ENCODE measurements at regions not wholly inside any gene's neighbourhood (a gene's known extent, or its start where the extent isn't known, plus 50 kb on each side); places are given as distances from the start of the nearest gene placed in this dataset.

DNA sequence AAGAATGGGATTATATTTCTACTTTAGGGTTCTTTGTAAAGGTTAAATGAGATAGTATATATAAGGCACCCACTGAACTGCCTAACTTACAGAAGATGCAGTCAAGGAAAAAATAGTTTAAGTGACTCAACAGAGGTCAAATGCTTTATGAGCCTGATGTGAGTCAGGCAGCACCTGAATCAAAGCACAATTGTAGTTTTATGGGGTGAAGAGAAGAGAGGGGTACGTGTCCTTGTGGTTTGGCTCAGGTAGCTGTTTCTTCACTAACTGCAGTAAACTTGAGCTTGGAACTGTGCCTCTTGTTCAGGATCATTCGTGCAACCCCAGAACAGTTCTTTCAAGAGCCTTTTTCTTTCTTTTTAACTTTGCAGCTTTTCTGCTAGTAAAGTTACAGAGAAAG lies 125.2 kb upstream of the SPON1 start:
- TF ChIP-seq, protein P1, sequence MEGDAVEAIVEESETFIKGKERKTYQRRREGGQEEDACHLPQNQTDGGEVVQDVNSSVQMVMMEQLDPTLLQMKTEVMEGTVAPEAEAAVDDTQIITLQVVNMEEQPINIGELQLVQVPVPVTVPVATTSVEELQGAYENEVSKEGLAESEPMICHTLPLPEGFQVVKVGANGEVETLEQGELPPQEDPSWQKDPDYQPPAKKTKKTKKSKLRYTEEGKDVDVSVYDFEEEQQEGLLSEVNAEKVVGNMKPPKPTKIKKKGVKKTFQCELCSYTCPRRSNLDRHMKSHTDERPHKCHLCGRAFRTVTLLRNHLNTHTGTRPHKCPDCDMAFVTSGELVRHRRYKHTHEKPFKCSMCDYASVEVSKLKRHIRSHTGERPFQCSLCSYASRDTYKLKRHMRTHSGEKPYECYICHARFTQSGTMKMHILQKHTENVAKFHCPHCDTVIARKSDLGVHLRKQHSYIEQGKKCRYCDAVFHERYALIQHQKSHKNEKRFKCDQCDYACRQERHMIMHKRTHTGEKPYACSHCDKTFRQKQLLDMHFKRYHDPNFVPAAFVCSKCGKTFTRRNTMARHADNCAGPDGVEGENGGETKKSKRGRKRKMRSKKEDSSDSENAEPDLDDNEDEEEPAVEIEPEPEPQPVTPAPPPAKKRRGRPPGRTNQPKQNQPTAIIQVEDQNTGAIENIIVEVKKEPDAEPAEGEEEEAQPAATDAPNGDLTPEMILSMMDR (conservative IDR thresholded peaks at IDR 0.05; ENCODE audit: low read depth in 2 of 2), result no peak
- TF ChIP-seq EZH2 (IDR thresholded peaks at IDR 0.05; ENCODE audit: low read depth, unreplicated experiment) (no peak), EZH2phosphoT487 (IDR thresholded peaks at IDR 0.05; ENCODE audit: unreplicated experiment) (no peak), ZNF331 (CRISPR knock-in tag; IDR thresholded peaks at IDR 0.05; ENCODE audit: low read depth) (no peak), POLR2AphosphoS5 (IDR thresholded peaks at IDR 0.05; ENCODE audit: low read depth) (no peak), ZNF114 (CRISPR knock-in tag; IDR thresholded peaks at IDR 0.05) (no peak), JUNB (IDR thresholded peaks at IDR 0.05; ENCODE audit: unreplicated experiment) (no peak), CREB1 (CRISPR knock-in tag; IDR thresholded peaks at IDR 0.05; ENCODE audit: low read depth) (no peak), STAT1 (IDR thresholded peaks at IDR 0.05; ENCODE audit: unreplicated experiment) (no peak), NANOG (IDR thresholded peaks at IDR 0.05; ENCODE audit: borderline replicate concordance) (no peak)
- TF ChIP-seq, protein P2, sequence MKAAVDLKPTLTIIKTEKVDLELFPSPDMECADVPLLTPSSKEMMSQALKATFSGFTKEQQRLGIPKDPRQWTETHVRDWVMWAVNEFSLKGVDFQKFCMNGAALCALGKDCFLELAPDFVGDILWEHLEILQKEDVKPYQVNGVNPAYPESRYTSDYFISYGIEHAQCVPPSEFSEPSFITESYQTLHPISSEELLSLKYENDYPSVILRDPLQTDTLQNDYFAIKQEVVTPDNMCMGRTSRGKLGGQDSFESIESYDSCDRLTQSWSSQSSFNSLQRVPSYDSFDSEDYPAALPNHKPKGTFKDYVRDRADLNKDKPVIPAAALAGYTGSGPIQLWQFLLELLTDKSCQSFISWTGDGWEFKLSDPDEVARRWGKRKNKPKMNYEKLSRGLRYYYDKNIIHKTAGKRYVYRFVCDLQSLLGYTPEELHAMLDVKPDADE (IDR thresholded peaks at IDR 0.05), result no peak
- TF ChIP-seq, protein P3, sequence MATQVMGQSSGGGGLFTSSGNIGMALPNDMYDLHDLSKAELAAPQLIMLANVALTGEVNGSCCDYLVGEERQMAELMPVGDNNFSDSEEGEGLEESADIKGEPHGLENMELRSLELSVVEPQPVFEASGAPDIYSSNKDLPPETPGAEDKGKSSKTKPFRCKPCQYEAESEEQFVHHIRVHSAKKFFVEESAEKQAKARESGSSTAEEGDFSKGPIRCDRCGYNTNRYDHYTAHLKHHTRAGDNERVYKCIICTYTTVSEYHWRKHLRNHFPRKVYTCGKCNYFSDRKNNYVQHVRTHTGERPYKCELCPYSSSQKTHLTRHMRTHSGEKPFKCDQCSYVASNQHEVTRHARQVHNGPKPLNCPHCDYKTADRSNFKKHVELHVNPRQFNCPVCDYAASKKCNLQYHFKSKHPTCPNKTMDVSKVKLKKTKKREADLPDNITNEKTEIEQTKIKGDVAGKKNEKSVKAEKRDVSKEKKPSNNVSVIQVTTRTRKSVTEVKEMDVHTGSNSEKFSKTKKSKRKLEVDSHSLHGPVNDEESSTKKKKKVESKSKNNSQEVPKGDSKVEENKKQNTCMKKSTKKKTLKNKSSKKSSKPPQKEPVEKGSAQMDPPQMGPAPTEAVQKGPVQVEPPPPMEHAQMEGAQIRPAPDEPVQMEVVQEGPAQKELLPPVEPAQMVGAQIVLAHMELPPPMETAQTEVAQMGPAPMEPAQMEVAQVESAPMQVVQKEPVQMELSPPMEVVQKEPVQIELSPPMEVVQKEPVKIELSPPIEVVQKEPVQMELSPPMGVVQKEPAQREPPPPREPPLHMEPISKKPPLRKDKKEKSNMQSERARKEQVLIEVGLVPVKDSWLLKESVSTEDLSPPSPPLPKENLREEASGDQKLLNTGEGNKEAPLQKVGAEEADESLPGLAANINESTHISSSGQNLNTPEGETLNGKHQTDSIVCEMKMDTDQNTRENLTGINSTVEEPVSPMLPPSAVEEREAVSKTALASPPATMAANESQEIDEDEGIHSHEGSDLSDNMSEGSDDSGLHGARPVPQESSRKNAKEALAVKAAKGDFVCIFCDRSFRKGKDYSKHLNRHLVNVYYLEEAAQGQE (IDR thresholded peaks at IDR 0.05; ENCODE audit: unreplicated experiment), result no peak
- TF ChIP-seq, protein P4, sequence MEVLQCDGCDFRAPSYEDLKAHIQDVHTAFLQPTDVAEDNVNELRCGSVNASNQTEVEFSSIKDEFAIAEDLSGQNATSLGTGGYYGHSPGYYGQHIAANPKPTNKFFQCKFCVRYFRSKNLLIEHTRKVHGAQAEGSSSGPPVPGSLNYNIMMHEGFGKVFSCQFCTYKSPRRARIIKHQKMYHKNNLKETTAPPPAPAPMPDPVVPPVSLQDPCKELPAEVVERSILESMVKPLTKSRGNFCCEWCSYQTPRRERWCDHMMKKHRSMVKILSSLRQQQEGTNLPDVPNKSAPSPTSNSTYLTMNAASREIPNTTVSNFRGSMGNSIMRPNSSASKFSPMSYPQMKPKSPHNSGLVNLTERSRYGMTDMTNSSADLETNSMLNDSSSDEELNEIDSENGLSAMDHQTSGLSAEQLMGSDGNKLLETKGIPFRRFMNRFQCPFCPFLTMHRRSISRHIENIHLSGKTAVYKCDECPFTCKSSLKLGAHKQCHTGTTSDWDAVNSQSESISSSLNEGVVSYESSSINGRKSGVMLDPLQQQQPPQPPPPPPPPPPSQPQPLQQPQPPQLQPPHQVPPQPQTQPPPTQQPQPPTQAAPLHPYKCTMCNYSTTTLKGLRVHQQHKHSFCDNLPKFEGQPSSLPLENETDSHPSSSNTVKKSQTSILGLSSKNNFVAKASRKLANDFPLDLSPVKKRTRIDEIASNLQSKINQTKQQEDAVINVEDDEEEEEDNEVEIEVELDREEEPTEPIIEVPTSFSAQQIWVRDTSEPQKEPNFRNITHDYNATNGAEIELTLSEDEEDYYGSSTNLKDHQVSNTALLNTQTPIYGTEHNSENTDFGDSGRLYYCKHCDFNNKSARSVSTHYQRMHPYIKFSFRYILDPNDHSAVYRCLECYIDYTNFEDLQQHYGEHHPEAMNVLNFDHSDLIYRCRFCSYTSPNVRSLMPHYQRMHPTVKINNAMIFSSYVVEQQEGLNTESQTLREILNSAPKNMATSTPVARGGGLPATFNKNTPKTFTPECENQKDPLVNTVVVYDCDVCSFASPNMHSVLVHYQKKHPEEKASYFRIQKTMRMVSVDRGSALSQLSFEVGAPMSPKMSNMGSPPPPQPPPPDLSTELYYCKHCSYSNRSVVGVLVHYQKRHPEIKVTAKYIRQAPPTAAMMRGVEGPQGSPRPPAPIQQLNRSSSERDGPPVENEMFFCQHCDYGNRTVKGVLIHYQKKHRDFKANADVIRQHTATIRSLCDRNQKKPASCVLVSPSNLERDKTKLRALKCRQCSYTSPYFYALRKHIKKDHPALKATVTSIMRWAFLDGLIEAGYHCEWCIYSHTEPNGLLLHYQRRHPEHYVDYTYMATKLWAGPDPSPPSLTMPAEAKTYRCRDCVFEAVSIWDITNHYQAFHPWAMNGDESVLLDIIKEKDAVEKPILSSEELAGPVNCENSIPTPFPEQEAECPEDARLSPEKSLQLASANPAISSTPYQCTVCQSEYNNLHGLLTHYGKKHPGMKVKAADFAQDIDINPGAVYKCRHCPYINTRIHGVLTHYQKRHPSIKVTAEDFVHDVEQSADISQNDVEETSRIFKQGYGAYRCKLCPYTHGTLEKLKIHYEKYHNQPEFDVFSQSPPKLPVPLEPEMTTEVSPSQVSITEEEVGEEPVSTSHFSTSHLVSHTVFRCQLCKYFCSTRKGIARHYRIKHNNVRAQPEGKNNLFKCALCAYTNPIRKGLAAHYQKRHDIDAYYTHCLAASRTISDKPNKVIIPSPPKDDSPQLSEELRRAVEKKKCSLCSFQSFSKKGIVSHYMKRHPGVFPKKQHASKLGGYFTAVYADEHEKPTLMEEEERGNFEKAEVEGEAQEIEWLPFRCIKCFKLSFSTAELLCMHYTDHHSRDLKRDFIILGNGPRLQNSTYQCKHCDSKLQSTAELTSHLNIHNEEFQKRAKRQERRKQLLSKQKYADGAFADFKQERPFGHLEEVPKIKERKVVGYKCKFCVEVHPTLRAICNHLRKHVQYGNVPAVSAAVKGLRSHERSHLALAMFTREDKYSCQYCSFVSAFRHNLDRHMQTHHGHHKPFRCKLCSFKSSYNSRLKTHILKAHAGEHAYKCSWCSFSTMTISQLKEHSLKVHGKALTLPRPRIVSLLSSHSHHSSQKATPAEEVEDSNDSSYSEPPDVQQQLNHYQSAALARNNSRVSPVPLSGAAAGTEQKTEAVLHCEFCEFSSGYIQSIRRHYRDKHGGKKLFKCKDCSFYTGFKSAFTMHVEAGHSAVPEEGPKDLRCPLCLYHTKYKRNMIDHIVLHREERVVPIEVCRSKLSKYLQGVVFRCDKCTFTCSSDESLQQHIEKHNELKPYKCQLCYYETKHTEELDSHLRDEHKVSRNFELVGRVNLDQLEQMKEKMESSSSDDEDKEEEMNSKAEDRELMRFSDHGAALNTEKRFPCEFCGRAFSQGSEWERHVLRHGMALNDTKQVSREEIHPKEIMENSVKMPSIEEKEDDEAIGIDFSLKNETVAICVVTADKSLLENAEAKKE (CRISPR knock-in tag; IDR thresholded peaks at IDR 0.05), result no peak
